HL-60 (cell line): ENCODE measurements at regions not wholly inside any gene's neighbourhood (a gene's known extent, or its start where the extent isn't known, plus 50 kb on each side); places are given as distances from the start of the nearest gene placed in this dataset.

Experiments used
- DNase-seq, 2 experiments: peaks; one replicate each; pipeline ENCODE4 v3.0.0-alpha.2; 2010 to 2020; ENCODE audit warnings: low read depth in 1 of 2, low spot score in 1 of 2
- H3K27ac ChIP-seq: fragments of 250-450 bp; sonication (Bioruptor Pico); replicated peaks from 2 replicates; pipeline ENCODE4 v1.5.1; 2020; ENCODE audit warnings: mild to moderate bottlenecking, moderate library complexity
- H3K27me3 ChIP-seq: fragments of 250-450 bp; sonication (Bioruptor Pico); 2 replicates; pipeline ENCODE4 v1.5.1; 2021; ENCODE audit warnings: mild to moderate bottlenecking, moderate library complexity; ENCODE audit not compliant: insufficient read depth, poor library complexity, severe bottlenecking
- H3K4me3 ChIP-seq: replicated peaks from 2 replicates; pipeline ENCODE4 v1.5.1; 2011; ENCODE audit warnings: mild to moderate bottlenecking, control low read depth, low read length; ENCODE audit not compliant: insufficient read depth
- CTCF ChIP-seq: IDR thresholded peaks from one replicate; pipeline ENCODE4 v1.5.1; 2011; ENCODE audit warnings: low read length, control low read depth, inconsistent platforms; ENCODE audit not compliant: insufficient read depth
- GABPA ChIP-seq: IDR thresholded peaks from 2 replicates; pipeline ENCODE4 v1.6.1; 2012; ENCODE audit warnings: low read depth
- POLR2AphosphoS5 ChIP-seq: IDR thresholded peaks from 2 replicates; pipeline ENCODE4 v1.6.1; 2012; ENCODE audit warnings: low read depth
- REST ChIP-seq: IDR thresholded peaks from 2 replicates; pipeline ENCODE4 v1.6.1; 2012; ENCODE audit warnings: low read depth; ENCODE audit not compliant: insufficient replicate concordance
- SPI1 ChIP-seq: IDR thresholded peaks from 2 replicates; pipeline ENCODE4 v1.6.1; 2012; ENCODE audit warnings: low read depth, mild to moderate bottlenecking, borderline replicate concordance

GRCh38 chr13:74009100-74009668, 125.0 kb downstream of the KLF12 start:
- H3K27ac ChIP-seq = no peak overlapping the region
- DNase-seq = no peak
- no peaks in the 10 kb centered on the region for H3K27me3 ChIP-seq
- H3K4me3 ChIP-seq = no peak overlapping the region
- TF ChIP-seq SPI1 (no peak), GABPA (no peak), REST (no peak), CTCF (no peak), POLR2AphosphoS5 (no peak)

GRCh38 chr13:74006666-74007065, 127.5 kb downstream of the KLF12 start:
- Histone ChIP-seq H3K27ac (no peak overlapping the region), H3K27me3 (no peaks in the 10 kb centered on the region), H3K4me3 (no peak overlapping the region)
- no peak for TF ChIP-seq GABPA
- TF ChIP-seq CTCF = no peak
- no peak for TF ChIP-seq REST
- no peak for TF ChIP-seq POLR2AphosphoS5
- no peak for TF ChIP-seq SPI1
- DNase-seq = no peak

- TF ChIP-seq CTCF (no peak), REST (no peak), GABPA (no peak), POLR2AphosphoS5 (no peak), SPI1 (no peak)
- DNase-seq = no peak
- no peak overlapping the region for H3K27ac ChIP-seq
- H3K4me3 ChIP-seq = no peak overlapping the region
- H3K27me3 ChIP-seq = no peaks in the 10 kb centered on the region
Observed at GRCh38 chr13:74005320-74006157, 128.7 kb downstream of the KLF12 start.
